SK-N-SH (cell line): ENCODE measurements at regions not wholly inside any gene's neighbourhood (a gene's known extent, or its start where the extent isn't known, plus 50 kb on each side); places are given as distances from the start of the nearest gene placed in this dataset.
A peak's percentile ranks its signal among the peaks of the same experiment; 100 is the strongest.

Source experiments
- CTCF ChIA-PET: fragments of 300-600, 350-600 bp; formaldehyde crosslinking; extraction: SDS; loops from one replicate; lab custom pipeline; 2021; lab: Yijun Ruan, JAX
- POLR2A ChIA-PET: fragments of 350-600 bp; sonication (Branson Sonifier 250); formaldehyde crosslinking; extraction: SDS; loops from one replicate; lab custom pipeline; 2020; ENCODE audit warnings: antibody characterized with exemption, inconsistent platforms; lab: Yijun Ruan, JAX
- DNase-seq: peaks from one replicate; pipeline ENCODE4 v3.0.0; 2012
- H2AFZ ChIP-seq: fragments of 200-600 bp; sonication (generic); 2 replicates; pipeline ENCODE4 v1.8.1; 2016; ENCODE audit warnings: antibody characterized with exemption, mild to moderate bottlenecking, low read depth
- H3F3A ChIP-seq: fragments of 200-600 bp; sonication (generic); replicated peaks from 2 replicates; pipeline ENCODE3; 2016; ENCODE audit warnings: antibody characterized with exemption, mild to moderate bottlenecking; ENCODE audit not compliant: insufficient read depth
- H3K27ac ChIP-seq, 2 experiments: fragments of 200-500 bp in 1 of 2; fragments of 200-600 bp in 1 of 2; sonication (Bioruptor generic) in 1 of 2; sonication (generic), shearing (Covaris generic) in 1 of 2; 2 replicates each; pipeline versions ENCODE4 v1.5.1 to v1.6.1; 2014 to 2016; ENCODE audit warnings: low read depth in 2 of 2, inconsistent platforms in 1 of 2, low read length in 1 of 2, mild to moderate bottlenecking in 1 of 2, mixed read lengths in 1 of 2
- H3K27me3 ChIP-seq: fragments of 200-600 bp; sonication (generic), shearing (Covaris generic); 2 replicates; pipeline ENCODE4 v1.6.1; 2016; ENCODE audit warnings: mixed run types; ENCODE audit not compliant: insufficient read depth
- H3K36me3 ChIP-seq, 2 experiments: fragments of 200-500 bp in 1 of 2; fragments of 200-600 bp in 1 of 2; sonication (Bioruptor generic) in 1 of 2; sonication (generic) in 1 of 2; replicated peaks in 1 of 2; 2 replicates each; pipeline versions ENCODE3 to v1.5.1; 2014 to 2016; ENCODE audit warnings: low read length in 1 of 2, mild to moderate bottlenecking in 1 of 2; ENCODE audit not compliant: insufficient read depth in 2 of 2, control insufficient read depth in 1 of 2
- H3K4me1 ChIP-seq, 2 experiments: fragments of 200-500 bp in 1 of 2; fragments of 200-600 bp in 1 of 2; sonication (Bioruptor generic) in 1 of 2; sonication (generic), shearing (Covaris generic) in 1 of 2; 2 replicates each; pipeline versions ENCODE4 v1.5.1 to v1.6.1; 2014 to 2016; ENCODE audit warnings: low read depth in 1 of 2, low read length in 1 of 2, mixed run types in 1 of 2; ENCODE audit not compliant: insufficient read depth in 2 of 2, control insufficient read depth in 1 of 2
- H3K4me2 ChIP-seq: fragments of 200-600 bp; sonication (generic), shearing (Covaris generic); 2 replicates; pipeline ENCODE4 v1.6.1; 2017; ENCODE audit warnings: mixed run types
- H3K4me3 ChIP-seq, 2 experiments: fragments of 200-500 bp in 1 of 2; fragments of 200-600 bp in 1 of 2; sonication (Bioruptor generic) in 1 of 2; sonication (generic), shearing (Covaris generic) in 1 of 2; 2 replicates each; pipeline versions ENCODE4 v1.5.1 to v1.8.1; 2014 to 2016; ENCODE audit warnings: low read depth in 2 of 2, inconsistent platforms in 1 of 2, low read length in 1 of 2, mild to moderate bottlenecking in 1 of 2, mixed read lengths in 1 of 2, moderate library complexity in 1 of 2
- H3K79me2 ChIP-seq: fragments of 200-600 bp; sonication (generic); 2 replicates; pipeline ENCODE4 v1.8.1; 2017; ENCODE audit warnings: mild to moderate bottlenecking; ENCODE audit not compliant: insufficient read depth
- H3K9ac ChIP-seq: fragments of 200-600 bp; sonication (generic); 2 replicates; pipeline ENCODE4 v1.6.1; 2017; ENCODE audit warnings: mixed run types
- H3K9me2 ChIP-seq: fragments of 200-600 bp; sonication (generic); 2 replicates; pipeline ENCODE4 v1.6.1; 2017; ENCODE audit warnings: mixed run types
- H3K9me3 ChIP-seq: fragments of 200-600 bp; sonication (generic); 2 replicates; pipeline ENCODE4 v1.6.1; 2017; ENCODE audit warnings: mixed run types, mild to moderate bottlenecking, moderate library complexity
- H4K20me1 ChIP-seq: fragments of 200-600 bp; sonication (generic); 2 replicates; pipeline ENCODE4 v1.6.1; 2017; ENCODE audit warnings: mild to moderate bottlenecking, mixed run types; ENCODE audit not compliant: insufficient read depth
- CHD2 ChIP-seq: fragments of 150-350 bp; IDR thresholded peaks from 2 replicates; pipeline ENCODE4 v1.6.1; 2018; ENCODE audit warnings: low read length; ENCODE audit not compliant: partially characterized antibody
- ELF1 ChIP-seq: IDR thresholded peaks from 2 replicates; pipeline ENCODE4 v1.4.0; 2012
- EP300 ChIP-seq, 2 experiments: IDR thresholded peaks; 2 replicates each; pipeline versions ENCODE4 v1.4.0 to v1.6.1; 2012; ENCODE audit warnings: borderline replicate concordance in 1 of 2, low read depth in 1 of 2, low read length in 1 of 2
- FOSL2 ChIP-seq: IDR thresholded peaks from 2 replicates; pipeline ENCODE4 v1.4.0; 2012; ENCODE audit warnings: low read depth, mild to moderate bottlenecking, moderate library complexity, borderline replicate concordance
- FOXJ3 ChIP-seq: sonication (generic); formaldehyde crosslinking; IDR thresholded peaks from 2 replicates; pipeline ENCODE4 v1.5.1; 2020; ENCODE audit warnings: mild to moderate bottlenecking, missing genetic modification reagents
- GATA2 ChIP-seq: sonication (generic); formaldehyde crosslinking; IDR thresholded peaks from 2 replicates; pipeline ENCODE4 v1.5.0; 2020; ENCODE audit warnings: mild to moderate bottlenecking, missing genetic modification reagents
- IRF3 ChIP-seq: fragments of 150-350 bp; IDR thresholded peaks from 2 replicates; pipeline ENCODE4 v1.6.1; 2016; ENCODE audit warnings: mild to moderate bottlenecking, low read depth, low read length
- JUND ChIP-seq: IDR thresholded peaks from 2 replicates; pipeline ENCODE4 v1.4.0; 2012
- MAX ChIP-seq: IDR thresholded peaks from 2 replicates; pipeline ENCODE4 v1.4.0; 2012; ENCODE audit warnings: low read depth
- MXI1 ChIP-seq: IDR thresholded peaks from 2 replicates; pipeline ENCODE4 v1.6.1; 2012; ENCODE audit warnings: mild to moderate bottlenecking, low read depth, low read length, improper control_type of control experiment
- NRF1 ChIP-seq: IDR thresholded peaks from 2 replicates; pipeline ENCODE4 v1.6.1; 2012; ENCODE audit warnings: low read depth, mild to moderate bottlenecking, low read length
- PBX3 ChIP-seq: IDR thresholded peaks from 2 replicates; pipeline ENCODE4; 2012
- POLR2AphosphoS5 ChIP-seq: IDR thresholded peaks from 2 replicates; pipeline ENCODE4 v1.6.1; 2012; ENCODE audit warnings: low read depth, low read length
- RAD21 ChIP-seq: IDR thresholded peaks from 2 replicates; pipeline ENCODE4 v1.6.1; 2012; ENCODE audit warnings: mild to moderate bottlenecking, low read length
- RCOR1 ChIP-seq: fragments of 150-350 bp; IDR thresholded peaks from 2 replicates; pipeline ENCODE4 v1.6.1; 2017; ENCODE audit warnings: antibody characterized with exemption, low read length
- REST ChIP-seq: IDR thresholded peaks from 2 replicates; pipeline ENCODE4 v1.6.1; 2012; ENCODE audit warnings: mild to moderate bottlenecking, low read depth, low read length, moderate library complexity
- RFX5 ChIP-seq: IDR thresholded peaks from 2 replicates; pipeline ENCODE4 v1.6.1; 2012; ENCODE audit warnings: mild to moderate bottlenecking, improper control_type of control experiment, low read length
- RXRA ChIP-seq: IDR thresholded peaks from 2 replicates; pipeline ENCODE4 v1.4.0; 2012; ENCODE audit warnings: low read depth, mild to moderate bottlenecking, borderline replicate concordance
- SIN3A ChIP-seq: IDR thresholded peaks from 2 replicates; pipeline ENCODE4 v1.6.1; 2012; ENCODE audit warnings: low read depth, mild to moderate bottlenecking, low read length, moderate library complexity, borderline replicate concordance
- TAF1 ChIP-seq: IDR thresholded peaks from 2 replicates; pipeline ENCODE4 v1.6.1; 2012; ENCODE audit warnings: low read depth, mild to moderate bottlenecking, low read length, moderate library complexity, borderline replicate concordance
- TCF12 ChIP-seq: IDR thresholded peaks from 2 replicates; pipeline ENCODE4 v1.4.0; 2012
- TEAD4 ChIP-seq: IDR thresholded peaks from 2 replicates; pipeline ENCODE4 v1.4.0; 2012; ENCODE audit warnings: mild to moderate bottlenecking, borderline replicate concordance; ENCODE audit not compliant: insufficient read depth
- USF1 ChIP-seq: IDR thresholded peaks from 2 replicates; pipeline ENCODE4 v1.4.0; 2012; ENCODE audit warnings: low read depth, borderline replicate concordance
- USF2 ChIP-seq: fragments of 150-350 bp; IDR thresholded peaks from 2 replicates; pipeline ENCODE4 v1.6.1; 2017; ENCODE audit warnings: antibody characterized with exemption, low read length, low read depth, borderline replicate concordance
- WGBS: methylation state at CpG from one replicate; pipeline ENCODE4 v1.1.6; 2017; ENCODE audit warnings: low lambda C conversion rate; 5-methylcytosine and 5-hydroxymethylcytosine counted together

GRCh38 chr5:97838214-97838613 is 655.2 kb upstream of the RIOK2 start (continued):
- TF ChIP-seq POLR2AphosphoS5 (peak; percentile 96), PBX3 (peak; percentile 97), GATA2 (CRISPR knock-in tag) (no peak), NRF1 (no peak), FOSL2 (peak; percentile 100), USF2 (no peak), EP300 (IDR thresholded peaks at IDR 0.05; ENCODE audit: borderline replicate concordance in 1 of 2, low read depth in 1 of 2, low read length in 1 of 2) (peak; percentile 70 to 99)

GRCh38 chr5:97839341-97840086 is 656.5 kb upstream of the RIOK2 start:
- no peak overlapping the region for H3K9ac ChIP-seq
- H3F3A ChIP-seq, result peaks cover 20% of the 10 kb centered on the region
- H3K4me3 ChIP-seq, result no peak overlapping the region
- H3K9me2 ChIP-seq, result no peaks in the 10 kb centered on the region
- no peaks in the 10 kb centered on the region for H3K27me3 ChIP-seq
- DNase-seq, result no peak
- POLR2A ChIA-PET, result no interaction called here
- H3K4me1 ChIP-seq, result peaks cover 0 to 27% of the 10 kb centered on the region in 2 experiments; a peak in 2 of 4 replicates
- 36% methylated on average over 2 of the region's 2 CpGs for WGBS
- no peaks in the 10 kb centered on the region for H3K36me3 ChIP-seq
- peak overlapping the region; percentile 76 to 89; a peak in 3 of 4 replicates for H3K27ac ChIP-seq
- H2AFZ ChIP-seq, result no peak overlapping the region
- H4K20me1 ChIP-seq, result no peaks in the 10 kb centered on the region
- CTCF ChIA-PET, result no interaction called here
- no peak overlapping the region for H3K4me2 ChIP-seq
- no peaks in the 10 kb centered on the region for H3K9me3 ChIP-seq
- H3K79me2 ChIP-seq, result no peaks in the 10 kb centered on the region
- no peak for TF ChIP-seq REST
- no peak for TF ChIP-seq IRF3
- TF ChIP-seq TCF12, result peak; percentile 95
- TF ChIP-seq TAF1, result no peak
- TF ChIP-seq TEAD4, result peak; percentile 77
- no peak for TF ChIP-seq ELF1
- TF ChIP-seq USF1, result no peak
- TF ChIP-seq RXRA, result peak; percentile 24; the same call in 1 of the 2 replicates
- peak; percentile 44 to 83; a peak in 3 of 4 replicates for TF ChIP-seq EP300 (IDR thresholded peaks at IDR 0.05; ENCODE audit: borderline replicate concordance in 1 of 2, low read depth in 1 of 2, low read length in 1 of 2)
- TF ChIP-seq RCOR1, result no peak
- TF ChIP-seq JUND, result no peak; the same call in none of the 2 replicates
- TF ChIP-seq RAD21, result no peak
- TF ChIP-seq SIN3A, result no peak
- no peak for TF ChIP-seq NRF1
- no peak for TF ChIP-seq MXI1
- TF ChIP-seq FOXJ3 (CRISPR knock-in tag), result no peak
- TF ChIP-seq MAX, result no peak; the same call in 1 of the 2 replicates
- no peak; the same call in 1 of the 2 replicates for TF ChIP-seq FOSL2
- no peak for TF ChIP-seq RFX5
- TF ChIP-seq CHD2, result no peak
